GM21447 (cell line): ENCODE measurements at regions not wholly inside any gene's neighbourhood (a gene's known extent, or its start where the extent isn't known, plus 50 kb on each side); places are given as distances from the start of the nearest gene placed in this dataset.

Source experiments
- ATAC-seq: cut with Tn5 transposase; IDR thresholded peaks from one replicate; pipeline ENCODE4 v1.9.1; 2021; ENCODE audit not compliant: unreplicated experiment

GRCh38 chr2:29974086-29974485 lies 52.7 kb upstream of the ALK start:
- no peak for ATAC-seq

DNA sequence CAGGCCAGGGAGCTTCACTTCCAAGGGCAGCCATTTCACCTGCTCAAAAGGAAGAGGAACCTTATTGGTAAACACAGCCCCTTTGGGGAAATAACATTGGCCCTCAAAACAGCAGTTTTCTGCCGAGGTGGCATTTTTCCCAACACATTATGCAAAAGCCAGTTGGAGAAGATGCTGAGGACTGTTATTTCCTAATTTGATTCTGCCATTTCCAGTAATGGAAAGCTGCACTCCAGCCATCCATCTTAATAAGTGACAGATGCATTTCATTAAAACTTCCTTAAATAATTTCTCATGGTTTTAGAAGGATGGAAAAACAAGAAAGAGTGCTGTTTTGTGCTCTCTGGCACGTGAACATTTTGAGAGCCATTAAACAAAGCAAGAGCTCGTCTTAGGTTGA lies 55.9 kb upstream of the ALK start:
- ATAC-seq = no peak

- ATAC-seq = no peak
These were observed 60.0 kb upstream of the ALK start for GRCh38 chr2:29981402-29981801.

GRCh38 chr2:29983308-29983707 lies 61.9 kb upstream of the ALK start:
- no peak for ATAC-seq

- ATAC-seq = no peak
These were observed 65.8 kb upstream of the ALK start for GRCh38 chr2:29987146-29987545.

- ATAC-seq = no peak
These were observed 68.7 kb upstream of the ALK start for GRCh38 chr2:29990129-29990528.

DNA sequence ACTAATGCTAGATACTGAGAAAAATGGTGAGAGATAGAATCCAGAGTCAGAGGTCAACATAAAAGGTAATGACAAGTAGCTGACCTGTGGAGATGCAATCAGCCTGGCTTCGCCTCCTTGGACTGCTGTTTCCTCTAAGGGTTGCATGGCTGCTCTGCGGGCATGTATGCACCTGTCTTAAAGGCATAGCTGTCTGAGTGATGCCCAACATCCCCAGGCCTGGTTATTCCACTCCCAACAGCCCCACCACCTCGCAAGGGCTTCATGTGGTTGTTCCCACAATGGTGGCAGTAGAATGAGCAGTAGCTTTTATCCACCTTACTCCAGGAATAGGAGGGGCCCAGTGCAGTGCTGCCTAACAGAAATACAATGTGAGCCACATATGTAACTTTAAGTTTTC lies 69.7 kb upstream of the ALK start:
- ATAC-seq = no peak

DNA sequence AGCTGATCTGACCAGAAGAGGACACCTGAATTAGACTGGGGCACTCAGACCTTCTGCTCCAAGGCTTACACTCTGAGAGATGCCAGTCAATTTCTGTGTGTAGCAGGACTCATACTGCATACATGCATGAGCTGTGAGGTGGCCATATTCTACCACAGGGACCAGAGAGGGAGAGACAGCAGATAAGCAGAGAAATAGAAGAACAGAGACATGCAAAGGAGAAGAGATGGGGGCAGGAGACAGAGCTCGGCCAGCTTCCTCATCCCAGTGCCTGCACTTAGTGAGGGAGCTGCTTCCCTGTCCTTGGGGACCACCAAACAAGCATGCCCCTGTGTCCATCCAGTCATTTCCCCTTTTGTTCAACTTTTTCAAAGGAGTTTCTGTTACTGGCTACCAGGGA lies 73.9 kb upstream of the ALK start:
- ATAC-seq = no peak

GRCh38 chr2:30003128-30003527 lies 81.7 kb upstream of the ALK start:
- ATAC-seq = no peak

- ATAC-seq = peak; percentile 86
These were observed 101.2 kb upstream of the ALK start for GRCh38 chr2:30022444-30023071.

DNA sequence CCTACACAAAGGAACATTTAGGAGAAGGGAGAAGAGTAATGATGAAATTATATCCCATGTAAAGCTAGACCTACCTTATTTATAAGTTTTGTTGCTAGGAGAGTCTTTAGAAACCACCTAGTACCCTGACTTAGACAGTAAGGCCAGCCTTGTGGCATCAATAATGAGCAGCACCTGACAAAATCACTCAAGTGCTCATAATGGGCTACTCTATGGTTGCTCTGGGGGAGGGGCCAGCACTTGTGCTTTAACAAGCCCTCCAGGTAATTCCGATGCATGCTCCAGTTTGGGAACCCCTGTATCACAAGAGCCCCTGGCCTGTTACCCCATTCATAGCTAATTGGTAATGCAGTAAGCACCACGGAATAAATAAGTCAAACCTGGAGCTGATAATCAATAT lies 102.9 kb upstream of the ALK start:
- no peak for ATAC-seq

DNA sequence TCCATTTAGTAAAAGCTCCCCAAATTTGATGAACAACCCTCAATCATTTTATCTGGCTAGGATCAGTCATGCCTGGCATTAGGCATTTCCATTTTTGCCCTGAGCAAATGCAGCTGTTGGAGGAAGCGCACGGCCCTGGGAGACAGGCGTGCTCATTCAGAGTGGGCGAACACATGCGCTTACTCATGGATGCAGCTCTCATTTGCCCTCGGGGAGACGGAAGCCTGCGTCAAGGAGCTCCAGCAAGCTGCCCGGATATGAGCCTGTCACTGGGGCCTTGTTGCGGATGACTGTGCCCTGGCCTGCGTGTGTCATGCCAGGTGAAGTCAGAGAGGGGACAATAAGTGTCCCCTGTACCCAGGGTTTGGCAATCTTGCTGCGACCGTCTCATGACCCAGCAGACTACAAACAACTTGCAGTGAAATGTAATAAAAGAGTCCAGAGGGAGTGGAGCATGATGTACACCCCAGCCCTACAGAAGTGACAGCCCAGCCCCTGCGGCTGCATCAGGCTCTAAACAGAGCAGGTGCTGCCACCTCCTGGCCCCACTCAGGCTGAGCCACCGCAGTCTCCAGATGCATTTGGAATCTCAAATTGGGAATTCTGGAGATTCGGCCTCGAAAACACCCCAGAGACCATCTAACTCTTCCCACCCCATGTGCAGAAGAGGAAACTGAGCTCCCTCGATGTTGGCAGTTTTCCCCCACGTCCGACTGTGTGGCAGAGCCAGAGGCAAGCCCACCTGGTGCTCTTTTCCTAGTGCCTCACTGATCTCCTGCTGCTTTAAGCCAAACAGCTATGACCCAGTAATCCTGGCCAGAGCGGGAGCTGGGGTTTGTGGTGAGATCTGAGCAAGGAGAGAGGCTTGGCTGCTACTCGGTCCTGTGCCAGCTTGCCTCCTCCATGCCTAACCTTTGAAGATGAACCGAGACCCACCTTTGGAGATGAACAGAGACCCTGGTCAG lies 105.0 kb upstream of the ALK start:
- ATAC-seq = no peak

DNA sequence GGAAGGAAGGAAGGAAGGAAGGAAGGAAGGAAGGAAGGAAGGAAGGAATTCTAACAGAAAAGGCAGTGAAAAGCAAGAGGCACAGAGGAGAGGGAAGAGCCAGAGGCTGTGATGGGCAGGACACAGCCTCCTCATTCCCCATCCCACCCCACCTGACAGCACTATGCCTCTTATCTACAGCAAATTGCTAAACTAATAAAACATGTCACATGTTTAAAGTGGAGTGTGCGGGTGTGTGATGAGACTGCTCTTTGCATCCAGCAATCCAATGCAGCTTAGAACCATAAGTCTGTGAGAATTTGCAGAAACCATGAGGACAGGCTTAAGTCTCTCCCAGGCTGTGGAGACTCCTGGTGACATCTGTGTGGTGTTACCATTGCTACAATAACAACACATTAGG lies 108.4 kb upstream of the ALK start:
- no peak for ATAC-seq

GRCh38 chr2:30030361-30030760 lies 109.0 kb upstream of the ALK start:
- ATAC-seq = no peak

- ATAC-seq = no peak
These were observed 109.8 kb upstream of the ALK start for GRCh38 chr2:30031184-30031583.

DNA sequence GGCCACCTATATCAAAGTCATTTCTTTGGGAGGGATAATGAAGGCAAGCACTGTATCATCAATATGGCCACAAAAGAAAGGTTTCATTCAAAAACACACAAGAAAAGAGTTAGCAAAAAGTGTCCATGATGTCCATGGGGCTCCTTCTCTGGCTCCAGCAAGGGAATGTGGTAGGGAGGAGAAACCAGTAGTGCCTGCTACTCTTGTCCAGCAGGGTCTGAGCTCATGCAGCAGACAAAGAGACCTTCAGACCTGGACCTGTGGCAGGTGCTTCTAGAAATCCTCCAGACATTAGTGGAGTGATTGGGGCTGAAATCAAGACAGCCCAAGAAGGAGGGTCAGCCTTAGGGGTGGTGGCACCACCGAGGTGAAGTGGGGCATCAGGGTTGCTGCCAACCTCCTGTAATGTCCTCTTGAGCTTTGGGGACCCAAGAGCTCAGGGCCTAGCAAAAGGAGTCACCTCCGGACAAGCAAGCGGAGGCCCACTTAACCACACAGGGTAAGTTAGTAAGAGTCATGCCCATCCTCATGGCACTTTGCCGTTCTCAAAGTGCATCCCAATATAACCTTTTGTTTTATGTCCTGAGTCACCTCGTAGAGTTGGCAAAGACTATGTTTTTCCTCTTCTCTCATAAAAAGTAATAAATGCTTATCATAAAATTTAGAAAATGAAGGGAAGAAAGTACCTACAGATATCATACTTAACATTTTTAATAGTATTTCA lies 112.6 kb upstream of the YPEL5 start:
- no peak for ATAC-seq

DNA sequence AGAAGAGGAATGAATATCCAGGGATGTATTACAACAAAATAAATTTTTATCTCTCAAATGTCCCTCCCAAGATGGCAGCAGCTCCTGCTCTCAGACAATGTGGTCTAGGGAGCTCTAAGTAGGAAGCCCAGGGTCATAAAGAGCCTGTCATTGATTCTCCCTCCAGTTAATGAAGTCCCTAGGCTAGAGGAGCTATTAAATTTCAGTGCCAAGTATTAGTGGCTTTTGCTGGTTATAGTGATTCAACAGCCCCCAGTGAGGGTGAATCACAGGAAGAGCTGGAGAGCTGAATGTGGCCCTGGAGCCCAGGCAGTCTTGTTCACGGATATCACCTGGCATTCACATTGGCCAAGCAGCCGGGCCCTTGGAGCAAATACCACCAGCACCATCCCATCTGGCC lies 109.8 kb upstream of the YPEL5 start:
- no peak for ATAC-seq

DNA sequence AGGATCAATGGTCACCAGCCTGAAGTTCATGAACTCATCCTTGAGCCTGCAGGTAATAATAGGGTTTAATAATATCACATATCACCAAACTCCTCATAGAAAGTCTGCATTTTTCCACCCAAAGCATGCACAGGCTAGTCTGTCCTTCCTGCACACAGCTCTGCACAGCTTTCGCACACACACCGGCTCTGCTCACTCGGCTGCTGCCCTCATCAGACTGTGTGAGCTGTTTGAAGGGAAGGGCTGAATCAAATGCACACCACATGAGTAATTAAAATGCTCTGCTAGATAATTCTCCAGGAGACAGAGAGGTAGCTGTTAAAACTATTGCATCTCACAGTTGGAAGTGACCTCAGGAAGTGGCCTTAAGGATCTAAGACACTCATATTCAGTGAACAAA lies 108.4 kb upstream of the YPEL5 start:
- ATAC-seq = no peak

DNA sequence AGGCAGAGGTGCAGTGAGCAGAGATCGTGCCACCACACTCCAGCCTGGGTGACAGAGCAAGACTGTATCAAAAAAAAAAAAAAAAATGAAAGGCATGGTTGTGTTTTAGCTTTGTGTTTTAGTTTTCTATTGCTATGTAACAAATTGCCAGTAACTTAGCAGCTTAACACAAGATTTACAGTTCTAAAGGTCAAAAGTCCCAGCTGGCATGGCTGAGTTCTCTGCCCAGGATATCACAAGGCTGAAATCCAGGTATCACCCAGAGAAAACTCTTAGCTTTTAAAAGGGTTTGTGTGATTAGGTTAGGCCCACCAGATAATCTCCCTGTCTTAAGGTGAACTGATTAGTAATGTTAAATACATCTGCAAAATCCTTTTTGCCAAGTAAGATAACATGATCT lies 107.7 kb upstream of the YPEL5 start:
- no peak for ATAC-seq

- no peak for ATAC-seq
These were observed 106.7 kb upstream of the YPEL5 start for GRCh38 chr2:30040147-30040546.

GRCh38 chr2:30041884-30042283 lies 104.9 kb upstream of the YPEL5 start:
- ATAC-seq = no peak

GRCh38 chr2:30046396-30046795 lies 100.4 kb upstream of the YPEL5 start:
- ATAC-seq = no peak
